ENCODE measurements at regions not wholly inside any gene's neighbourhood (a gene's known extent, or its start where the extent isn't known, plus 50 kb on each side); places are given as distances from the start of the nearest gene placed in this dataset.

GRCh38 chr18:47480166-47480565 is 228.7 kb upstream of the SKOR2 start:
- TF ChIP-seq, protein P1, sequence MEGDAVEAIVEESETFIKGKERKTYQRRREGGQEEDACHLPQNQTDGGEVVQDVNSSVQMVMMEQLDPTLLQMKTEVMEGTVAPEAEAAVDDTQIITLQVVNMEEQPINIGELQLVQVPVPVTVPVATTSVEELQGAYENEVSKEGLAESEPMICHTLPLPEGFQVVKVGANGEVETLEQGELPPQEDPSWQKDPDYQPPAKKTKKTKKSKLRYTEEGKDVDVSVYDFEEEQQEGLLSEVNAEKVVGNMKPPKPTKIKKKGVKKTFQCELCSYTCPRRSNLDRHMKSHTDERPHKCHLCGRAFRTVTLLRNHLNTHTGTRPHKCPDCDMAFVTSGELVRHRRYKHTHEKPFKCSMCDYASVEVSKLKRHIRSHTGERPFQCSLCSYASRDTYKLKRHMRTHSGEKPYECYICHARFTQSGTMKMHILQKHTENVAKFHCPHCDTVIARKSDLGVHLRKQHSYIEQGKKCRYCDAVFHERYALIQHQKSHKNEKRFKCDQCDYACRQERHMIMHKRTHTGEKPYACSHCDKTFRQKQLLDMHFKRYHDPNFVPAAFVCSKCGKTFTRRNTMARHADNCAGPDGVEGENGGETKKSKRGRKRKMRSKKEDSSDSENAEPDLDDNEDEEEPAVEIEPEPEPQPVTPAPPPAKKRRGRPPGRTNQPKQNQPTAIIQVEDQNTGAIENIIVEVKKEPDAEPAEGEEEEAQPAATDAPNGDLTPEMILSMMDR (conservative IDR thresholded peaks at IDR 0.05) = no peak
- TF ChIP-seq EZH2 (IDR thresholded peaks at IDR 0.05; ENCODE audit: low read depth) = no peak
